ENCODE measurements at regions not wholly inside any gene's neighbourhood (a gene's known extent, or its start where the extent isn't known, plus 50 kb on each side); places are given as distances from the start of the nearest gene placed in this dataset.

DNA sequence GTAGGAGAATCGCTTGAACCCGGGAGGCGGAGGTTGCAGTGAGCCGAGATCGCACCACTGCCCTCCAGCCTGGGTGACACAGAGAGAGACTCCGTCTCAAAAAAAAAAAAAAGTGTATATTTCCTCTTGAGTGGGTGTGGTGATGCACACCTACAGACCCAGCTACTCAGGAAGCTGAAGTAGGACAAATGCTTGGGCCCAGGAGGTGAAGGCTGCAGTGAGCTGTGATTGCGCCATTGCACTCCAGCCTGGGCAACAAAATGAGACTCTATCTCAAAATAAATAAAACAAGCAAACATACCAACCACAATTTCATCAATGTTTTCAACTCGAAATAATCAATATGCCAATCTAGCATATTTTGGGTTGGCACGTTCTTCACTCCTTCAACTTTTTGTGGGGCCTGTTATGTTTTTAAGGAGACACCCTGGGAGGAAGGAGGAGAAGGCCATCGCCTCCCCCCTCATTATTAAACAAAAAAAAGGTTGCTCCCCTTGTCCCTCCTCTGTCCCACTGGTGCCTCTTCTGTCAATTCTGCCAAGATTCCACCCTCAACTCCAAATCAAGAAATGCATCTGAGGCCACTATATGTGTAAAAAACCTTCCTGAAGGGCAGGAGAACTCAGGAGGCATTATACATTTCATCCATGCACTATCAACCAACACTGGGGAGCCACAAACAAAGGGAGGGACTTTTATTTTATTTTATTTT is 52.4 kb upstream of the ATF7IP2 start:
- Histone ChIP-seq H3K4me2 (ENCODE audit: low read length) (no peak overlapping the region), H2AFZ (ENCODE audit: low read depth, low read length) (no peak overlapping the region), H4K20me1 (ENCODE audit: insufficient read depth) (no peaks in the 10 kb centered on the region), H3F3A (ENCODE audit: insufficient read depth, low read length, poor library complexity, severe bottlenecking) (no peaks in the 10 kb centered on the region), H3K9me3 (ENCODE audit: low read length) (no peaks in the 10 kb centered on the region), H3K27ac (ENCODE audit: low read length) (no peak overlapping the region), H3K27me3 (ENCODE audit: insufficient read depth, low read depth, low read length) (no peaks in the 10 kb centered on the region), H3K79me2 (replicated peaks; ENCODE audit: insufficient read depth, low read length) (no peaks in the 10 kb centered on the region), H3K4me3 (ENCODE audit: low read length) (no peak overlapping the region), H3K9ac (ENCODE audit: low read length) (no peak overlapping the region), H3K9me2 (ENCODE audit: insufficient read depth, low read length) (no peaks in the 10 kb centered on the region), H3K36me3 (ENCODE audit: insufficient read depth, low read length) (no peaks in the 10 kb centered on the region)
- TF ChIP-seq TAF1 (IDR thresholded peaks at IDR 0.05; ENCODE audit: low read depth) (no peak), MXI1 (conservative IDR thresholded peaks at IDR 0.05; ENCODE audit: poor library complexity, severe bottlenecking) (no peak), RAD21 (conservative IDR thresholded peaks at IDR 0.05) (no peak), POLR2AphosphoS5 (IDR thresholded peaks at IDR 0.05) (no peak), EZH2 (IDR thresholded peaks at IDR 0.05; ENCODE audit: borderline replicate concordance, insufficient read depth, low read length, poor library complexity, severe bottlenecking) (no peak), SMC3 (conservative IDR thresholded peaks at IDR 0.05; ENCODE audit: poor library complexity) (no peak), EP300 (conservative IDR thresholded peaks at IDR 0.05; ENCODE audit: poor library complexity, severe bottlenecking) (no peak)
- TF ChIP-seq, protein P1, sequence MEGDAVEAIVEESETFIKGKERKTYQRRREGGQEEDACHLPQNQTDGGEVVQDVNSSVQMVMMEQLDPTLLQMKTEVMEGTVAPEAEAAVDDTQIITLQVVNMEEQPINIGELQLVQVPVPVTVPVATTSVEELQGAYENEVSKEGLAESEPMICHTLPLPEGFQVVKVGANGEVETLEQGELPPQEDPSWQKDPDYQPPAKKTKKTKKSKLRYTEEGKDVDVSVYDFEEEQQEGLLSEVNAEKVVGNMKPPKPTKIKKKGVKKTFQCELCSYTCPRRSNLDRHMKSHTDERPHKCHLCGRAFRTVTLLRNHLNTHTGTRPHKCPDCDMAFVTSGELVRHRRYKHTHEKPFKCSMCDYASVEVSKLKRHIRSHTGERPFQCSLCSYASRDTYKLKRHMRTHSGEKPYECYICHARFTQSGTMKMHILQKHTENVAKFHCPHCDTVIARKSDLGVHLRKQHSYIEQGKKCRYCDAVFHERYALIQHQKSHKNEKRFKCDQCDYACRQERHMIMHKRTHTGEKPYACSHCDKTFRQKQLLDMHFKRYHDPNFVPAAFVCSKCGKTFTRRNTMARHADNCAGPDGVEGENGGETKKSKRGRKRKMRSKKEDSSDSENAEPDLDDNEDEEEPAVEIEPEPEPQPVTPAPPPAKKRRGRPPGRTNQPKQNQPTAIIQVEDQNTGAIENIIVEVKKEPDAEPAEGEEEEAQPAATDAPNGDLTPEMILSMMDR (IDR thresholded peaks at IDR 0.05; ENCODE audit: poor library complexity, severe bottlenecking): no peak
- TF ChIP-seq, protein P2, sequence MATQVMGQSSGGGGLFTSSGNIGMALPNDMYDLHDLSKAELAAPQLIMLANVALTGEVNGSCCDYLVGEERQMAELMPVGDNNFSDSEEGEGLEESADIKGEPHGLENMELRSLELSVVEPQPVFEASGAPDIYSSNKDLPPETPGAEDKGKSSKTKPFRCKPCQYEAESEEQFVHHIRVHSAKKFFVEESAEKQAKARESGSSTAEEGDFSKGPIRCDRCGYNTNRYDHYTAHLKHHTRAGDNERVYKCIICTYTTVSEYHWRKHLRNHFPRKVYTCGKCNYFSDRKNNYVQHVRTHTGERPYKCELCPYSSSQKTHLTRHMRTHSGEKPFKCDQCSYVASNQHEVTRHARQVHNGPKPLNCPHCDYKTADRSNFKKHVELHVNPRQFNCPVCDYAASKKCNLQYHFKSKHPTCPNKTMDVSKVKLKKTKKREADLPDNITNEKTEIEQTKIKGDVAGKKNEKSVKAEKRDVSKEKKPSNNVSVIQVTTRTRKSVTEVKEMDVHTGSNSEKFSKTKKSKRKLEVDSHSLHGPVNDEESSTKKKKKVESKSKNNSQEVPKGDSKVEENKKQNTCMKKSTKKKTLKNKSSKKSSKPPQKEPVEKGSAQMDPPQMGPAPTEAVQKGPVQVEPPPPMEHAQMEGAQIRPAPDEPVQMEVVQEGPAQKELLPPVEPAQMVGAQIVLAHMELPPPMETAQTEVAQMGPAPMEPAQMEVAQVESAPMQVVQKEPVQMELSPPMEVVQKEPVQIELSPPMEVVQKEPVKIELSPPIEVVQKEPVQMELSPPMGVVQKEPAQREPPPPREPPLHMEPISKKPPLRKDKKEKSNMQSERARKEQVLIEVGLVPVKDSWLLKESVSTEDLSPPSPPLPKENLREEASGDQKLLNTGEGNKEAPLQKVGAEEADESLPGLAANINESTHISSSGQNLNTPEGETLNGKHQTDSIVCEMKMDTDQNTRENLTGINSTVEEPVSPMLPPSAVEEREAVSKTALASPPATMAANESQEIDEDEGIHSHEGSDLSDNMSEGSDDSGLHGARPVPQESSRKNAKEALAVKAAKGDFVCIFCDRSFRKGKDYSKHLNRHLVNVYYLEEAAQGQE (IDR thresholded peaks at IDR 0.05; ENCODE audit: borderline replicate concordance): no peak

DNA sequence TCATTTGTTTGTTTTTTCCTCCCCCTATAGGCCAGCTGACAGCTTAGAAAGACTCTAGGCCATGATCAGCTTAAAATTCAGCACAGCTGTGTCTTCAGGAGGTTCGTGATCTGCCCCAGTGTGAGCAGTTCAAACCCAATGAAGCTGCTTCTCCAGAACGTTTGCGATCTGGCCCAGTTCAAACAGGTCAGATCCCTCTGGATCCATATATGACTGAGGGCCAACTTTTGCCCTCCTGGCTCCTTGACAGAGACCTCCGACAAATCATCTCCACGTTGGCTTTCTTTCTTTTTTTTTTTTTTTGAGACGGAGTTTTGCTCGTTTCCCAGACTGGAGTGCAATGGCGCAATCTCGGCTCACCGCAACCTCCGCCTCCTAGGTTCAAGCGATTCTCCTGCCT is 50.2 kb upstream of the ATF7IP2 start:
- no peak overlapping the region for H3K27ac ChIP-seq (ENCODE audit: low read length)
- no peak overlapping the region for H3K4me2 ChIP-seq (ENCODE audit: low read length)
- no peak overlapping the region for H2AFZ ChIP-seq (ENCODE audit: low read depth, low read length)
- H3K27me3 ChIP-seq (ENCODE audit: insufficient read depth, low read depth, low read length): no peaks in the 10 kb centered on the region
- TF ChIP-seq, protein P2 (IDR thresholded peaks at IDR 0.05; ENCODE audit: borderline replicate concordance): no peak
- TF ChIP-seq EP300 (conservative IDR thresholded peaks at IDR 0.05; ENCODE audit: poor library complexity, severe bottlenecking) (no peak), SMC3 (conservative IDR thresholded peaks at IDR 0.05; ENCODE audit: poor library complexity) (no peak), TAF1 (IDR thresholded peaks at IDR 0.05; ENCODE audit: low read depth) (no peak), RAD21 (conservative IDR thresholded peaks at IDR 0.05) (no peak), POLR2AphosphoS5 (IDR thresholded peaks at IDR 0.05) (no peak), EZH2 (IDR thresholded peaks at IDR 0.05; ENCODE audit: borderline replicate concordance, insufficient read depth, low read length, poor library complexity, severe bottlenecking) (no peak), MXI1 (conservative IDR thresholded peaks at IDR 0.05; ENCODE audit: poor library complexity, severe bottlenecking) (no peak)
- TF ChIP-seq, protein P1 (IDR thresholded peaks at IDR 0.05; ENCODE audit: poor library complexity, severe bottlenecking): no peak
- H3K9me2 ChIP-seq (ENCODE audit: insufficient read depth, low read length): no peaks in the 10 kb centered on the region
- H3F3A ChIP-seq (ENCODE audit: insufficient read depth, low read length, poor library complexity, severe bottlenecking): no peaks in the 10 kb centered on the region
- no peaks in the 10 kb centered on the region for H3K9me3 ChIP-seq (ENCODE audit: low read length)
- no peak overlapping the region for H3K4me3 ChIP-seq (ENCODE audit: low read length)
- H3K79me2 ChIP-seq (replicated peaks; ENCODE audit: insufficient read depth, low read length): no peaks in the 10 kb centered on the region
- H4K20me1 ChIP-seq (ENCODE audit: insufficient read depth): no peaks in the 10 kb centered on the region
- no peak overlapping the region for H3K9ac ChIP-seq (ENCODE audit: low read length)
- no peaks in the 10 kb centered on the region for H3K36me3 ChIP-seq (ENCODE audit: insufficient read depth, low read length)
